SK-N-SH treated with all-trans-retinoic acid at 6 μM for 48 hours (cell line): ENCODE measurements at regions not wholly inside any gene's neighbourhood (a gene's known extent, or its start where the extent isn't known, plus 50 kb on each side); places are given as distances from the start of the nearest gene placed in this dataset.

Experiments
- BACH2 ChIP-seq: fragments of 250-450 bp; sonication (Bioruptor Pico); IDR thresholded peaks from 2 replicates; pipeline ENCODE4 v1.9.0; 2021; ENCODE audit warnings: mild to moderate bottlenecking, borderline replicate concordance
- ZNF8 ChIP-seq: fragments of 450-650 bp; formaldehyde crosslinking; IDR thresholded peaks from 2 replicates; pipeline ENCODE4 v1.5.0; 2020; ENCODE audit warnings: mild to moderate bottlenecking, moderate library complexity
- TF ChIP-seq, protein P1 (sequence below): fragments of 250-450 bp; sonication (Bioruptor Pico); IDR thresholded peaks from 2 replicates; pipeline ENCODE4 v1.5.1; 2021; ENCODE audit warnings: mild to moderate bottlenecking, moderate library complexity
- TF ChIP-seq, protein P2 (sequence below): fragments of 250-450 bp; sonication (Bioruptor Pico); IDR thresholded peaks from 2 replicates; pipeline ENCODE4 v1.8.0; 2020; ENCODE audit warnings: mild to moderate bottlenecking, moderate library complexity, borderline replicate concordance

DNA sequence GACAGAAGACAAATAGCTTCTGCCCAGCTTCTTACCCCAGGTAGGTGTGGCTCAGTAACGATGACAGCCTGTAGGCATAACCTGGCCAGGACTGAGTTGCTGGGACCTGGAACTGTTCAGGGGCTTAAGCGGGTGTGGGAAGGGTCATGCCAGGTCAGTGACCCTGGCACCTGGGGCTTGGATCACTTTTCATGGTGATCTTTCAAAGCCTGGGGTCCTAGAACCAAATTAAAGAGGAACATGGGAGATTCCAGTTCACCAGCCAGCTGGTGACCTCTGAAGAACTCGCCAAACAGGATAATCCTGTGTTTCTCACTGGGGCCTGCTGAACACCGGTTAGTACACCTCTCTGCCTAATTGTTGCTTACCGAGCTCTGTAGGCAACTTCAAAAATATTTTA lies 102.6 kb upstream of the LMNTD1 start:
- TF ChIP-seq, protein P1, sequence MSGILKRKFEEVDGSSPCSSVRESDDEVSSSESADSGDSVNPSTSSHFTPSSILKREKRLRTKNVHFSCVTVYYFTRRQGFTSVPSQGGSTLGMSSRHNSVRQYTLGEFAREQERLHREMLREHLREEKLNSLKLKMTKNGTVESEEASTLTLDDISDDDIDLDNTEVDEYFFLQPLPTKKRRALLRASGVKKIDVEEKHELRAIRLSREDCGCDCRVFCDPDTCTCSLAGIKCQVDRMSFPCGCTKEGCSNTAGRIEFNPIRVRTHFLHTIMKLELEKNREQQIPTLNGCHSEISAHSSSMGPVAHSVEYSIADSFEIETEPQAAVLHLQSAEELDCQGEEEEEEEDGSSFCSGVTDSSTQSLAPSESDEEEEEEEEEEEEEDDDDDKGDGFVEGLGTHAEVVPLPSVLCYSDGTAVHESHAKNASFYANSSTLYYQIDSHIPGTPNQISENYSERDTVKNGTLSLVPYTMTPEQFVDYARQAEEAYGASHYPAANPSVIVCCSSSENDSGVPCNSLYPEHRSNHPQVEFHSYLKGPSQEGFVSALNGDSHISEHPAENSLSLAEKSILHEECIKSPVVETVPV = no peak
- TF ChIP-seq ZNF8 (CRISPR knock-in tag) (no peak), BACH2 (CRISPR knock-in tag) (no peak)
- TF ChIP-seq, protein P2, sequence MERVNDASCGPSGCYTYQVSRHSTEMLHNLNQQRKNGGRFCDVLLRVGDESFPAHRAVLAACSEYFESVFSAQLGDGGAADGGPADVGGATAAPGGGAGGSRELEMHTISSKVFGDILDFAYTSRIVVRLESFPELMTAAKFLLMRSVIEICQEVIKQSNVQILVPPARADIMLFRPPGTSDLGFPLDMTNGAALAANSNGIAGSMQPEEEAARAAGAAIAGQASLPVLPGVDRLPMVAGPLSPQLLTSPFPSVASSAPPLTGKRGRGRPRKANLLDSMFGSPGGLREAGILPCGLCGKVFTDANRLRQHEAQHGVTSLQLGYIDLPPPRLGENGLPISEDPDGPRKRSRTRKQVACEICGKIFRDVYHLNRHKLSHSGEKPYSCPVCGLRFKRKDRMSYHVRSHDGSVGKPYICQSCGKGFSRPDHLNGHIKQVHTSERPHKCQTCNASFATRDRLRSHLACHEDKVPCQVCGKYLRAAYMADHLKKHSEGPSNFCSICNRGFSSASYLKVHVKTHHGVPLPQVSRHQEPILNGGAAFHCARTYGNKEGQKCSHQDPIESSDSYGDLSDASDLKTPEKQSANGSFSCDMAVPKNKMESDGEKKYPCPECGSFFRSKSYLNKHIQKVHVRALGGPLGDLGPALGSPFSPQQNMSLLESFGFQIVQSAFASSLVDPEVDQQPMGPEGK (CRISPR knock-in tag) = no peak
